H7 (cell line): ENCODE measurements at regions not wholly inside any gene's neighbourhood (a gene's known extent, or its start where the extent isn't known, plus 50 kb on each side); places are given as distances from the start of the nearest gene placed in this dataset.
"Not testable (repeated sequence)": the region's sequence is repeated elsewhere in the genome, so short reads cannot be mapped to it uniquely, and the experiment has no call there.

Source experiments
- DNase-seq: peaks from one replicate; pipeline ENCODE4 v3.0.0; 2012
- H3K27me3 ChIP-seq: 2 replicates; pipeline ENCODE4 v1.6.0; 2011; ENCODE audit warnings: mild to moderate bottlenecking, low read length; ENCODE audit not compliant: control insufficient read depth, insufficient read depth
- H3K36me3 ChIP-seq: replicated peaks from 2 replicates; pipeline ENCODE4 v1.5.1; 2011; ENCODE audit warnings: low read length; ENCODE audit not compliant: control insufficient read depth, insufficient read depth
- H3K4me3 ChIP-seq: 2 replicates; pipeline ENCODE4 v1.5.1; 2011; ENCODE audit warnings: low read depth, mild to moderate bottlenecking, control low read depth, low read length, moderate library complexity; ENCODE audit not compliant: insufficient read depth

DNA sequence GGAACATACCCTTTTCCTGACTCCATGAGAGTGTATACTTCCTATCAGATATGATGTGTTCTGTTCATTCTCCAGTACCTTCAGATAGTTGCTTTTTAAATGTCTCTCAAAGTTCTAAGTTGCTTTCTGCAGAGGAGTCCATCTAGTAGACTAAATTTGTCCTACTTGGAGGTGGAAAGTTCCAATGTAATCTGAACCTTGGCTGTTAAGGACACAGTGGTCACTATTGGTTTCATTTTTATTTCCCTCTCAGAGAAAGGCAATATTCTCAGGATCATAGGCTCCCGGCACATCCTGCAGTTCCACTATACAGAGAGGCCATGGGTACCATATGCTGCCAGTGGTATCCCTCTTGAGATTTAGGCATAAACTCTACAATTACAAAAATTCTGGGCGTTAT is 634.6 kb downstream of the LRRC70 start:
- no peak for DNase-seq
- Histone ChIP-seq H3K27me3 (no peaks in the 10 kb centered on the region), H3K36me3 (no peaks in the 10 kb centered on the region)

DNA sequence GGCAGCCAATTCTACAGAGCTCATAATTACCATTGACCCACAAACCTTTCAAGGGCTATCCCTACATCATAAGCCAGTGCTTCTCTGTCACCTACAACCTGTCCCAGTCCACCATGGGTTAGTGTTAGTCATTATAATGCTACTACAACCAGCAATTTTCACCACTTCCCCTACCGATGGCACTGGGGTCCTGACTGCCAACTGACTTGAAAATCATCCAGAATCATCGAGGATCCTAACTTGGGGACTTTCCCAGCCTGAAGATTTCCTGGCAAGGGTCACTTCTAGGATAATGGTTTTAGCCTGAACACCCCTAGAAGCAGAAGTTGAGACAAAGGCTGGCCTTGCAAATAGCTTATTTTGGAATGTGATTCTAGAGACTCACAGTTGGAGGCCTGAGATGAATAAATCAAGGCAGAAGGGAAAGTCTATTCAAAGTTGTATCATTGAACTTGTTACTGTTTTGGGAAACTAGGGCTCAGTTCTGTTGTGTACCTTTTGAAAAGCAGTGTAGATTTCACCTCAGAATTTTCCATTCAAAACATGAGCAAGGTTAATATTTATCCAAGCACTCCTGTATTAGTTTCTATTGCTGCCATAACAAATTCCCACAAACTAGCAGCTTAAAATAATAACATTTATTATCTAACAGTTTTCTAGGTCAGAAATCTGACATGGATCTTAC is 633.0 kb downstream of the LRRC70 start:
- Histone ChIP-seq H3K4me3 (no peak overlapping the region), H3K36me3 (no peaks in the 10 kb centered on the region), H3K27me3 (no peaks in the 10 kb centered on the region)
- DNase-seq: peak; percentile 10

More for the DNA sequence above, 634.6 kb downstream of the LRRC70 start:
- no peak overlapping the region for H3K4me3 ChIP-seq

DNA sequence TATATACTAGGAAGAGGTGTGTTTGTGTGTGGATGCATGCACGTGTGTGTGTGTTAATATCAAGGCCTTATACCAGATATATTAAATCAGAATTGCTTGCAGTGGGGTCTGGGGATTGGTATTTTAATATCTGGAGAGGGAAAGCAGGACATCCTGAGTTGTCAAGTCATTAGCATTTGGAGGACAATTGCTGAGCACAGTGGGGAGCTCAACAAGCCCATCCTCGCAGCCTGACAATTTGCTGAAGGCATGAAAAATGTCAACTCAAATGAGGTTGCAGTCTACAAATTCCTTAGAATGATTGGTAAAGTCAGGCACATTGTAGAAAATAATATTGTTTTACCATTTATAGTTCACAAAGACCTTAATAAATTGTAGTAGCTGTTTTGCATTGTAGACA is 627.4 kb downstream of the LRRC70 start:
- H3K36me3 ChIP-seq: no peaks in the 10 kb centered on the region
- DNase-seq: peak; percentile 5
- no peak overlapping the region for H3K4me3 ChIP-seq

DNA sequence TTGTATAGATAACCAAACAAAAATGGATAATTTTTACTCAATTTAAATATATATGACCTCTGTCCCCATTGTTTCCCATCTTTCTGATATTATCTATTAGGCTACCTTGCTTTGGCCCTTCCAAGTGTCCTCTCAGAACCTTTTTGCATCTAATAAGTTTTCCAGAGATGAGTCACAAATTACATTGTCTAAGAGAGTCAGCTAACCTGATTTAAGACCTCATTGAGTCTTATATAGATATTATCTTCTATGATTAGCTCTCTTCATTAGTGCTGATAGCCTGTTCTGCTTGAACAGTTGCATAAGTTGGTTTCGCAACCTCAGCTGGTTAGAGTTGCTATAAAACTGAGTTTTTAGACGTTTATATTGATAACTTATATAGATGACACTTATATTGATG is 623.1 kb downstream of the LRRC70 start:
- Histone ChIP-seq H3K36me3 (no peaks in the 10 kb centered on the region), H3K27me3 (no peaks in the 10 kb centered on the region), H3K4me3 (no peak overlapping the region)
- DNase-seq: no peak

More for the DNA sequence above, 627.4 kb downstream of the LRRC70 start:
- no peaks in the 10 kb centered on the region for H3K27me3 ChIP-seq

DNA sequence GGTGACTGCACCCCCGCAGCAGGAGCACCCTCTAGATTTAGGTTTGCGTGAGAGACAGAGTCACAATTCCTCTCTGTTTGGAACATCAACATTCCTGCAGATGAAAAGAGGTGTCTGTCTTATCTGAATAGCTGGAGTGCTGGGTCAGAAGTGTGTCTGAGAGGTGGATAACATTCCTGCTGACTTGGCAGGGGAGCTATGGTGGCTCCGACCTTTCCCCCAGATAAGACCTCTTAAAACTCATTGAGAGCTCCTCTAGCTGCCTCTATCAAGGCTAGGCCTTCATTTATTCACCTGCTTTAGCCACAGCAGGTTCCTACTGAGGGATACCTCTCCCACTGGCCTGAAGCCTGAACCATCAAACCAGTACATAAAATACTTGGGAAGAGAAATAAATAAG is 615.5 kb downstream of the LRRC70 start:
- Histone ChIP-seq H3K36me3 (no peaks in the 10 kb centered on the region), H3K4me3 (no peak overlapping the region), H3K27me3 (no peaks in the 10 kb centered on the region)
- DNase-seq: no peak

DNA sequence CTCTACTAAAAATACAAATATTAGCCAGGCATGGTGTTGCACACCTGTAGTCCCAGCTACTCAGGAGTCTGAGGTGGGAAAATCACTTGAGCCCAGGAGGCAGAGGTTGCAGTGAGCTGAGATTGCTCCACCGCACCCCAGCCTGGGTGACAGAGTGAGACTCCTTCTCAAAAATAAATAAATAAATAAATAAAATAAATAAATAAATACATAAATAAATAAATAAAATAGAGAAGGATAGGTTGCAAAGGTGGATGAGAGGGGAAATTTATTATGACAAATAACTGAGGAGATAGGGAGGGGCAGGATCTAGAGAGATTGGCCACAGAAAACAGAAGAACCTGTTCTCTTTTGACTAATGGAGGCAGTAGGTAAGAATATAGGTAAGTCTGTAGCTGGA is 601.6 kb downstream of the LRRC70 start:
- DNase-seq, H3K36me3 ChIP-seq, H3K4me3 ChIP-seq, H3K27me3 ChIP-seq: not testable (repeated sequence)

DNA sequence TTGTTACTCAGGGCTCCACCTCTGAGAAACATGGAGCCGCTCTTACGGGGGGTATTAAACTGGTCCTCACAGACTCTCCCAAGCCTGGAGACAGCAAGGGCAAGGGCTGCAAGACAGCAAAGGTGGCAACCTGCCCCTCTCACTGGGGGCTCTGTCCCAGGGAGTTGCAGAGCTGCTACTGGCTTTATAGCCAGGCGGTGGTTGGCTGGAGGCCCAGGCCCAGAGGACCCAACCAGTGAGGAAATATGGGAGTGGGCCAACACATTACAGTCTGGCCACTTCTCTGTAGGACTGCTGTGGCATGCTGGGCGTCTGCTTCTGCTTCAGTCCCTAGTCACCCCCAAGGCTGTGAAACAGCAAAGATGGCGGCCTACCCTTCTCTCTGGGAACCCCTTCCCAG is 597.2 kb downstream of the LRRC70 start:
- Histone ChIP-seq H3K27me3 (no peaks in the 10 kb centered on the region), H3K4me3 (no peak overlapping the region), H3K36me3 (no peaks in the 10 kb centered on the region)
- DNase-seq: no peak

DNA sequence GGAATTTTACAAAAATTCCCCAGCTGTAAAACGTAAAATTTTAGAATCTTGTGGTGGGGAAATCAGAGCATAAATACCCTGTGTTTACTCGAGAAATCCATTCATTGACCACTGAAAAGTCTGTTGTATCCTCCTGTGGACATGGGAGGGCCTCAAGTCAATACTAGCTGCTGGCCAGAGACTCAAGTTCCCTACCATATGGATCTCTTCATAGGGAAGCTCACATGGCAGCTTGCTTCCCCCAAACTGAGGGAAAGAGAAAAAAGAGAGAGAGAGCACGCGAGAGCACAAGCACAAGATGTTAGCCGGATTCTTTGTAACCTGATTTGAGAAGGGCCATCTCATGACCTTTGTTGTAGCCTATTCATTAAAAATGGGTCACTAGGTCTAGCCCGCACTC is 591.9 kb downstream of the LRRC70 start:
- H3K4me3 ChIP-seq: no peak overlapping the region
- DNase-seq: no peak
- H3K36me3 ChIP-seq: no peaks in the 10 kb centered on the region
- no peaks in the 10 kb centered on the region for H3K27me3 ChIP-seq

DNA sequence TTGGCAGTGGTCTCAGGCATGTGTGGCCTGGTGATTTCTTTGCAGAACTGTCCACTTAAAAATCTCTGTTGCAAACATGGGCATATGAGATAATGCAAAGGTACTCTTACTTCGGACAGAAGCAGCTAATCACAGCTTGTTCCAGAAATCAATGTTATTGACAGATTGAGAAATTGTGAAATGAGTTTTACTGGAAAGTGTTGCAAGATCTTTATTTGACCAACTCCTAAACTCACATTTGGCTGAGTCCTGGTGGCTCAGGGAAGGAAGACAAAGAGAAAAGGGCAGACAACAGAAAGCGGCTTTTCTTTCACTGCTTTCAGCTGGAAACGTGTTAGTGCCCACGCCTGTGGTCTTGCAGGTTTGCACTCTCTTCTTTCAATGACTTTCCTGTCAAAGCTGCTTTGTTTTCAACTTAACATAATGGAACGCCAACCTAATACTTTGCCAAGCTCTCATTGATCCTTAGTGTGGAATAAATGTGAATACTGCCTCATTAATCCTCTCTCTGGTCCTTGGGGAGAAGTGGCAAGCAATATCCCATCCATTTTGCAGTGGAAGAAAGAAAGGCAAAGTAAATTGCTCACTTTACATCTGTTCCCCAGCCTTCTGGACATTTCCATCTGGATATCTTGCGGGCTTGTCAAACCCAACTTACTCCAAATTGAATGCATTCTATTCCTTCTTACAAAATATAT is 586.4 kb downstream of the LRRC70 start:
- no peaks in the 10 kb centered on the region for H3K27me3 ChIP-seq
- no peaks in the 10 kb centered on the region for H3K36me3 ChIP-seq
- DNase-seq: no peak
- H3K4me3 ChIP-seq: no peak overlapping the region

DNA sequence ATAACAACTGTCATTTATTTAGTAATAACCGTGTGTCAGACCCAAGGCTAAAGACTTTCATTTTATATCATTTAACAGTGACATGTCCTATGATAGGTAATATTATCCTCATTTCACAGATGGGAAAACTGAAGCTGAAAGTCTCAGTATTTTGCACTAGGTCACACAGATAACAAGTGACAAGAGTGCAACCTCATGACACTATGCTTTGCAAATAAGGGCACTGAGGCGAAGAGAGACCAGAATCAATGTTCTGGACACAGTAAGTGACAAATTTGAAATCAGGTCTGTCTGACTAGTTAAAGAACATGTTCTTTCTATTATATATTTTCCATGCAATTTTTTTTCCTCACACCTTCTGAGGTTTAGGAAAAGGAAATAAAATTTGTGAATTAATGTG is 585.7 kb downstream of the LRRC70 start:
- no peak overlapping the region for H3K4me3 ChIP-seq
- no peaks in the 10 kb centered on the region for H3K27me3 ChIP-seq
- DNase-seq: no peak
- no peaks in the 10 kb centered on the region for H3K36me3 ChIP-seq

DNA sequence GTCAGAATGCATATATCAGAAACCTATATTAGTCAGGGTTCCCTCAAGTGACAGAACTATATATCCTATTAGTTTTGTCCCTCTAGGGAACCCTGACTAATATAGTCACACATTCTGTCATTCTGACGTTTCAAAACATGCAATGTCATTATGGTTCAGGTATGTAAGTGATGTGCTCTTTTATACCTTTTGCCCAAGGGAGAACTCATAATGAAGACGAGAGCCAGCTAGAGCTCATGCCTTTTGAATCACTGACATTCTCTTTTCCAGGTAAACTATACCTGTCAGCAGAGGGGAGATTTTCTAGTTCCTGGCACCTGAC is 576.7 kb downstream of the LRRC70 start:
- H3K4me3 ChIP-seq: no peak overlapping the region
- no peaks in the 10 kb centered on the region for H3K36me3 ChIP-seq
- no peak for DNase-seq
- no peaks in the 10 kb centered on the region for H3K27me3 ChIP-seq

DNA sequence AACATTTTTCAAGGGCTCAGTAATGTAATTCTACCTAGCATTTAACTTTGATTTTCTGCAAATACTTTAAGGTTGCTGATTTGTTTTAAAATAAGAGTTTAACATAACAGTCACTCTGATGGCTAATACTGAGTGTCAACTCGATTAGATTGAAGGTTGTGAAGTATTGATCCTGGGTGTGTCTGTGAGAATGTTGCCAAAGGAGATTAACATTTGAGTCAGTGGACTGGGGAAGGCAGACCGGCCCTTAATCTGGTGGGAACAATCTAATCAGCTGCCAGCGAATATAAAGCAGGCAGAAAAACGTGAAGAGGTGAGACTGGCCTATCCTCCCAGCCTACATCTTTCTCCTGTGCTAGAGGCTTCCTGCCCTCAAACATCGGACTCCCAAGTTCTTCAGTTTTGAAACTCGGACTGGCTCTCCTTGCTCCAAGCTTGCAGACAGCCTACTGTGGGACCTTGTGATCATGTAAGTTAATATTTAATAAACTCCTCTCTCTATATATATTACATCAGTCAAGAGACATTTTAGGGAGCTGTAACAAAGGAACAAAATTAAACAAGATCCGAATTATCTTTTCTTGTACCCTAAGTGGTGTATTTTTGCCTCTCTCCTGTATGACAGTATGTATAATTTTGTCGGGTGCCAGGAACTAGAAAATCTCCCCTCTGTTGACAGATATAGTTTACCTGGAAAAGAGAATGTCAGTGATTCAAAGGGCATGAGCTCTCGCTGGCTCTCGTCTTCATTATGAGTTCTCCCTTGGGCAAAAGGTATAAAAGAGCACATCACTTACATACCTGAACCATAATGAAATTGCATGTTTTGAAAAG is 576.1 kb downstream of the LRRC70 start:
- DNase-seq: no peak
- Histone ChIP-seq H3K36me3 (no peaks in the 10 kb centered on the region), H3K27me3 (no peaks in the 10 kb centered on the region), H3K4me3 (no peak overlapping the region)

DNA sequence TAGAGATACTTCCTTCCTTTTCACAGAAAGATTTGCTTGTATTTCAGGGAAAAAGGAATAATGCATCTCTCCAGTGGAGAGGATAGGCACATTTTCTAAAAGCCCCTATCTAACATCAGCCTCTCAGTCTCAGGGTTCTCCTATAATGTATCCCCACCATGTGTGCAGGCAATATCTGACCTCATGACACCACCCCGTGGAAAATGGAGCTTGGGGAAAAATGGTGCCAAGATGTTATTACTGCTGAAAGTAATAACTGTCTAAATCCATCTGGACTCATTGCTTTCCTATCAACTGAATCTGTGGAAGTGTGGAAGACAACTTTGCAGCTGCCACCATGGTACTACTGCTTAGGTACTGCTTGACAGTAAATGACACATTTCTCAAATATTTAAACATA is 574.3 kb downstream of the LRRC70 start:
- Histone ChIP-seq H3K36me3 (no peaks in the 10 kb centered on the region), H3K4me3 (no peak overlapping the region), H3K27me3 (no peaks in the 10 kb centered on the region)
- DNase-seq: no peak

DNA sequence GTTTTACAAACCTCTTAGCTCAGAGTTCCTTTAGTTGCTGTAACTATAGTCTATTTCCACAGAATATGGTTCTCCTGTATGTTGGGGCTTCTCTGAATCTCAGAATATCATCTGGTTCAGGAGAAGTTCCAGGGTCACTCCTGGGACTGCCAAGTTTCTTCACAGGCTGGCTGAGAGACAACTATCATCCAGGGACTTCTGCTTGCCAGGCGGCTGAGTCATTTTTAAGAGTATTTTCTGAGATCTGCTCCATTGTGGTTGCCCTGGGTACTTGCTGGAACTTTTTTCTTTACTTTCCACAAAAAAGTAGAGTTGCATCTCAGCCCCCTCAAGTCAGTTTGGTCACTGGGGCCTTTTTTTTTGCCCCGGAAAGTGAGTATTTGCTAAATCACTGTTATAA is 566.5 kb downstream of the LRRC70 start:
- no peak for DNase-seq
- H3K36me3 ChIP-seq: no peaks in the 10 kb centered on the region
- no peaks in the 10 kb centered on the region for H3K27me3 ChIP-seq
- no peak overlapping the region for H3K4me3 ChIP-seq

DNA sequence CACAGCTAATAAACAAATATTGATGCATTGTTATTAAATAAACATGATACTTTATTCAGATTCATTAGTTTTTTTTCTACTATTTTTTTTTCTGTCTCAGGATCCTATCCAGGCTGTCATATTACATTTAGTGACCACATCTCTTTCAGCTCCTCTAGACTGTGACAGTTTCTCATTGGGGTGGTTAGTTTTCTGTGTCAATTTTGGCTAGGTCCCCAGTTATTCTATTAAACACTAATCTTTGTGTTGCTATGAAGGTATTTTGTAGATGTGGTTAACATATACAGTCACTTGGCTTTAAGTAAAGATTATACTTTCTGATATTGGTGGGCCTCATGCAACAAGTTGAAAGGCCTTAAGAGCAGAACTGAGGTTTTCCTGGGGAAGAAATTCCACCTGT is 563.0 kb downstream of the LRRC70 start:
- DNase-seq: no peak
- Histone ChIP-seq H3K4me3 (no peak overlapping the region), H3K27me3 (no peaks in the 10 kb centered on the region), H3K36me3 (no peaks in the 10 kb centered on the region)
